CD4-positive, alpha-beta T cell treated with Interleukin-6 at 100 ng/mL for 8 hours (primary cell): ENCODE measurements at regions not wholly inside any gene's neighbourhood (a gene's known extent, or its start where the extent isn't known, plus 50 kb on each side); places are given as distances from the start of the nearest gene placed in this dataset.
A peak's percentile ranks its signal among the peaks of the same experiment; 100 is the strongest.

Source experiments
- DNase-seq: peaks from one replicate; pipeline ENCODE4 v3.0.0-alpha.2; 2020; ENCODE audit warnings: mixed read lengths, low spot score

DNA sequence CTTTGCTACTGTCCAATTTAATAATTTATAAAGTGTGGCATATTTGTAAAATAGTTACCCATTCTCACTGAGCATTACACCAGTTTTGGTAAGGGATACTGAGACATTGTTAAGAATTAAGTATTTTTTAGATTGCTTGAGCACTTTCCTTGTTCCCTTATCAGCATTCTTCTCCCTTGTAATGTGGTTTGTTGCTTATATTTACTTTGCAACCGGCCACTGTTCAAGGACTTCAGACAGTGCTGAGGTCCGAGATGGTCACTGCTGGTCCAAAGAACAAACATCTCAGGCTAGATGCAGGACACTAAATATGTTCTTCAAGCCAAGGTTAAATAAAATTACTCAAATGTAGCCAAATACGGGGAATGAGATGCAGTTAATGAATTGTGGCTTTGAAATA is 161.4 kb downstream of the TM9SF2 start:
- DNase-seq: no peak

DNA sequence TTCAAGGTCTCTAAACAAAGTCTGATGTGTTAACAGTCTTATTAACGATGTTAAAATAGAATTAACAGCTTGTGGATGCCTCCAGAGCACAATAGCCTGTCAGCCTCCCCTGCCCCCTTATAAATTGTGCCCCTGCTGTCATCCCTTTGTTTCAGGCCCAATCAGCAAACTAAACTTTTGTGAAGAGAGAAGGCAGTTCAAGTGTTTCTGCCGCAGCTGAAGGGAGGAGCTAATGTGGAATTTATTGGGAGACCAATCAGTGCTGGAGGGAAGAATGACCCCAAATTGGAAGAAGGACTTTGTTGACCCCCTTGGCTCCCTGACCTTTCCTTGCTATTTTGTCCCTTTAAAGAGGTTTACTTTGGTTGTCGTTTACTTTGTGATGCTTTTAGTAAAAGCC is 160.5 kb downstream of the TM9SF2 start:
- DNase-seq: no peak

DNA sequence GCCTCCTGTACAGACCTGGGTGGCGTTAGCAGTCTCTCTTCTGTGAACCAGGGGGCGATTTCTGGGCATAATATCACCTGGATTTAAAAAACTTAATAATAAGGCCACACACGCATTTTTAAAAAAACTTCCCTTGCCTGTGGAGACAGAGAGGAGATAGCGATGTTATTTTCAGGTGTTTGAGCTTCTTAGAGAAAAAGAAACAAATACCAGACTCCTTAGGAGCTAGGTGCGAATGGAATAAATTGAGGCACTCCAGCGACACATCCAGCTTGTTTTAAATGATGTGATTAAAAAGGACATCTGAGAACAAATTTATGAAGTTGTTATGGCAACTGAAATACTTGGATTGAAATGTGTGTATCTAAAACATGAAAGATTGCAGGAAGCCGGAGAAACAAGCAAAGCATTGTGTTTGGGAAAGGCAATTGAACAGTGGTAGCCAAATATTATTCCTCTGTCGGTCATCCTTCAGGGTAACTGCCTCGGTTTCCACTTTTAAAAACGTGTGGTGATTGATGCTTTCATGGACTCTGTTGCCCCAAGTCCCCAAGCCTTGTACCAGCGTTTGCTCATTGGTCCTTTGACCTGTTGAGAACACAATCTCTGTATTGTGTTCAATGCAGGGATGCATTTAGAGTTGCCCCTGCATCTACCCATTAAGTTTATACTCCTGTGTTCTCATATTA is 158.7 kb downstream of the TM9SF2 start:
- no peak for DNase-seq

DNA sequence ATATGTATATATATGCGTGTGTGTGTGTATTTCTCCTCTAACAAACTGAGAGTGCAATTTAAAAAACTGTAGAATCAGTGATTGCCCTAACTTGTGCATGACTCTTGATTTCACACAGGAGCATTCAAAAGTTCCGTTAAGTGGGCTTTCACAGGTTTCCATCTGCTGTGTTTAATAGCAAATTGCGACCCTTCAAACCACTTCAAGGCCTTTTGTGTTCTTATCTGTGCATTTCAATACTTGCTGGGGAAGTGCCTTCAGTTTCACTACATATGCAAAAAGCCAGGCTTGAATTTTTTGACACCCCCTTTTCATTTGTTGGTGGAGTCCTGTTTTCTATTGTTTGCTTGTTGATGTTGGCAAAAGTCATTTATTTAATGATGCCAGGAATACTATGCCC is 158.0 kb downstream of the TM9SF2 start:
- no peak for DNase-seq

DNA sequence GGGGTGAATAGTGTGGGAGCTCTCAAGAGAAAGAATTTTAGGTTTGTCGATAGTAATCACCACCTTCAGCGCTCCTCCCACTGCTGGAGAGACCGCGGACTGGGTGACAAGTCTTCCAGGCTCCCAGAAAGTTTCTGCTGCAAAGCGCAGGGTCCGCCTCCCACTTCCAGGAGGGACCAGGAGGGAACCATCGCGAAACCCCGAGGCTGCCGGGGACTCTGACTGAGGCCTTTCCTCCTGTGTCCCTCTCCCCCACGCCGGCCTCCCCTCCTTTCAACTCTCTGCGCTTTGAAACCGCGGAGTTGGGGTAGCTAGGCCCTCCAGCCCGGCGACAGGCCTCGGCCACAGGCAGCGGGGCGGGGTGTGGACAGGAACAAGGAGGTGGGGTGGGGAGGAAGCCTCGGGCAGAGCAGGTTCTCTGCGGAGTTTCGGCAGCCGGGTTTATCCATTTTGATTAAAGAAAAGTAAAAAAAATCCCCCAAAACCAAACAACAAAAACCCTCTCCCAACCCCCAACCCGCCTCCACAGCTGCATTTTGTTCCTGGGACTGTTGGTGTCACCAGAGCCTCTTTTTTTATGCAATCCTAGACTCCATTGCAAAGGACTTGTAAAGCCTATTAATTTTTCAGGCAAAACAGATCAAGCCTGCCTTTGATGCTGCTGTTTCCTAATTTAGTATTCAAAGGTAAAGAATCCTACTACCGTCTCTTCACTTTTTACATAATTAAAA is 157.2 kb downstream of the TM9SF2 start:
- peak; percentile 73 for DNase-seq

DNA sequence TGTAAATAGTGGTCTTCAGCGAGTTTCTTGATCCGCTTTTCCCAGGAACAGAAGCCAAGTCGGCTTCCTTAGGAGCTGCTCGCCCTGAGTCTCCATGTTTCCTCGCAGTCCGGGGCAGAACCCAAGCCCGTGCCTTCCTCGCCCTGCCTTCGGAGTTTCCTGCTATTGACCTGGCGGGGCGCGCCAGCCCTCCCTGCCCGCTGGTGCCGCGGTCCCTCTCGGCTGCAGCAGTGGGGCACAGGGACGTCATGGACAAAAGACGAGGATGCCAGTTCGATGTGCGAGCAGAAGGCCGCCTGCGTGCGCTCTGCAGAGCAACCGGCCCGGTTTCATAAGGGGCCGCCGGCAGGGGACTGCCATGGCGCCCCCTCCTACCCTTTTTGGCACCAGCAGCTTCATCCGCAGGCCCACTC is 156.6 kb downstream of the TM9SF2 start:
- DNase-seq: peak; percentile 22

DNA sequence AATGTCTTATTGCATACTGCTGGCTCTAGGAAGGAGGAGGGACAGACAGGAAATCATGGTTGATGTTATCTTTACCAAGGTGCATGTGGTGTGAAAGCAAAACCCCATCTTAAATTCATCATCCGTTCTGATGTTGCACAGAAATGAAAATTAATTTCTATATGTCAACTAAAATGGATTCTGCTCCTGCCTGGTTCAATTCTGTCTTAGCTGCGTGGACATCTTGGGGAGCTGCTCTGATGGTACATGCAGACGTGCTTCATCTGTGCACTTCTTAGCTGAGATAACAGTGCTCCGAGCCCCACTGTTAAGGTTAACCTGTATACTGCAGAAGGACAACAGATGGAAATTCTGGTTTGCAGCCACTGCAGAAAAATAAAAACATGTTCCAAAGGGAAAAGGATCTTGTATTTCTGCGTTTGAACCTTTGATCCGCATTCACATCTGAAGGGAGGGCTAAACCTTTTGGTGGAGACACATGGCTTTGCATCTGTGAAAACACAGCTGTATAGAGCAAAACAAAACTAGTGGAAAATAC is 155.6 kb downstream of the TM9SF2 start:
- DNase-seq: peak; percentile 69

DNA sequence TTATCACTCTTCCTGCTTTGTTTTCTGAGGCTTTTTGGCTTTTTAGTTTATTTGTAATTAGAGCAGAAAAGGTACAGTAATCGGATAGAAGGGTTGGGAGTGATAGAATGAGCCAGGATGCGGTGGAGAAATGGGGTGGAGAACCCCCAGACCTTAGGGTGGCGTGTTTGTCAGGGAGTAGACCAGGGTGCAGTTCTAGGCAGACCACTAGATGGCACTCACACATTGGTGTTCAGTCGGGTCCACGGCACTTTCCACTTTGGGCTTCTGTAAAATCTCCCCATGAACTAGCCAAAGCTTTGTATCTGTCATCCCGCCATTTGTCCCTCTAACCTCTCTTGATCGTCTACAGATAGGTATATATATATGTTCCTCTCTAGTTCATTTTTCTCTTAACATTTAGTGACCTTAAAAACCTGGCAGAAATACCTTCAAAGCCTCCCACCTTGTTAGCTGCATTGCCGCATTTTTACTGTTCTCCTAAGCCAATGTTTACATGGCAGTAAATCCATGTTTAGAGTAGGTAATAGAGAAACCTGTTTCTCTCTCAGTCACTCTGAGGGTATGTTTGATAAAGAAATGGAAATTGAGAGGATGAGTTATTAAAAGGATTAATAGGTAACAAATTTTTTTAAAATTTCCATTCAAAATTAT is 154.9 kb downstream of the TM9SF2 start:
- peak; percentile 88 for DNase-seq

DNA sequence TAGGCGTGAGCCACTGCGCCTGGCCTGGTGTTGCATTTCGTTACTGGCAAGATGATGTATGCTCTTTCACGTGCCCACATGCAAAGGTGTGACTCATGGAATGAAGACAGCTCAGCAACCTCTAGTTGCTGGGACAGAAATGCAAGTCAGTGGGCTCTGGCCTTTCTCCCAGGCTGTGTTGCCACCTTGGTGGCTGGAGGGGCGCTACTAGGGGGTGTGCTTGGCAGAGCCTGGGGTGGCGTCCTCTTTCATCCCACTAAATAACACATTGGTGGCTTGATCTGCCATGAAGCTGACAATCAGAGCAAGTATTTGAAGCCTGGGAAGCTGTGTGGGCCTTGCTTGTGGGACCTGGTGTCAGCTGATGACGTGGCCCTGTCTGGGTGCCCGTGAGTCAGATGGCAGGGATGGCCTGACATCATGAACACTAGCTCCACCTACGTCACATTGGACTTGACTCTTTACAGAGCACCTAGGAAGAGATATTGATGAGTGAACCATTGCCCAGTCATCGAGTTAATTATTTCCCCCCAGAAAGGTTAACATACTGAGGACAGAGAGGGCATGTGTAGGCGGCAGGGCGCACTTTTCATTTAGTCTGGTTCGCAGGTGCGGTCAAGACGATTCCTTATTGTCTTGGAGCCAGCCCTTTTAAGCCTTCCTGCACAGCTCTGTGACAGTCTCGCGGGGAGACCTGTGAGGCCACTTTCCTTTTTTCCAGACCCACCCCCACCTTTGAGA is 154.2 kb downstream of the TM9SF2 start:
- DNase-seq: peak; percentile 7

DNA sequence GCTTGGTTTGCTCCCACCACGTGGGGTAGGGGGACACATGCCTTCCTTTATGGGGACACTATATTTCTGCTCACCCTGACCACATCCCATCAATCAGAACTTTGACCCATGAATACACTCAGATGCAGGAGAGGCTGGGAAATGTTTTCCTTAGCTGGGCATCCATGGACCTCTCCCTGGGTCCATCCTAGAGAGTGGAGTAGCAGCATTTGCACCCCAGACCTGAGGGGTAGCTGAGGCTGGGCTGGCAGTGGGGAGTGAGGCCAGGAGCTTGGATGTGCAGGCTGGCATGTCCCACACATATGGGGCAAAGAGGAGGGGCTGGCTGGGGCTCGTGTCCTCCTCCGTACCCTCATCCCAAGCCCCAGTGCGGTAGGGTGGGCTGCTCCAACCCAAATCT is 152.8 kb downstream of the TM9SF2 start:
- DNase-seq: no peak

DNA sequence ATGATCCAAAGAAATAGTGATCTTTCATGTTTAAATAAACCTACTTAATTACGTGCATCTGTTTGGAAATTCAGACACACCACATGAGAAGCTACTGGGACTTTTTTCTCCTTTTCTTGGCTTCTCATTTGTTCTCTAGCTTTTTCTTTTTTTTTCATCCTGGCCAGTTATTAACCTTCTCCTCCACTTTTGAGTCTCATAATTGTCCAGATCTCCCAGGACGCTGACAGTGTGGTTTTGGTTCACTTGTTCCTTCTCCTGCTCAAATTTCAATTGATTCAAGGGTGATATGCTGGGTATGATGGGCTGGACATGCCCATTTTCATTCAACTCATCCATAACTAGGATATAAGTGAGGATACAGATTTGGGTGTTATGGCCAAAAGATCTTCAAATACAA is 152.3 kb downstream of the TM9SF2 start:
- no peak for DNase-seq

DNA sequence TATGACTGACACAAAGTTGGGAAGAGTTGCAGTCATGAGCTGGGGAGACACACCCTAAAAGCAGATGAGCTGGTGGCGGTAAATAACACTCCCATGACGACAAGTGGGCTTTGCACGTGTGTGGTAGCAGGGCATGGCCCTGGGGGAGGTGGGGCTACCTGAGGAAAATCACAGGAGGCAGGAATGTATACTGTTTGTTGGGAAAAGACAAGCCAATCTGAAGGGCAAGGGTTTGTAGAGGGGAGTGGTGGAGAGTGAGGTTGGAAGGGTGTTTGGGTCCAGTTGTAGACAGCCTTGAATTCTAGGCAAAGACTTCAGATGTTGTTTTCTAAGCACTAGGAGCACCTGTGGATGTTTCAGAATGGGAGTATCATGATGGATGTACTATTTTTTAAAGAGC is 151.6 kb downstream of the TM9SF2 start:
- DNase-seq: no peak

DNA sequence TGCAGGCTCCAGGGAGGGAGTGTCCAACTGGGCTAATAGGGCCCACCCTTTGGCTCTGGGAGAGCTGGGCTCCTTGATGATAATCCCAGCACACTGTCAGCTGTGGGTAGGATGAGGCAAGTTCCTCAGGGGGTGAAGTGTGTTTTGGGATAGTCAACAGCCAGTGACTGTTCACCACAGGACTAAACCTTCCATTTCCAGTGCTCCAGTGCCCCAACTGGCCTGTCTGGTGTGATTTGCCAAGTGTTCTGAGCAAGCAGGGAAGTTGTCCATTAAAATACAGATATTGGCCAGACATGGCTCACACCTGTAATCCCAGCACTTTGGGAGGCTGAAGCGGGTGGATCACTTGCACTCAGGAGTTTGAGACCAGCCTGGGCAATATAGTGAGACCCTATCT is 150.9 kb downstream of the TM9SF2 start:
- DNase-seq: no peak

DNA sequence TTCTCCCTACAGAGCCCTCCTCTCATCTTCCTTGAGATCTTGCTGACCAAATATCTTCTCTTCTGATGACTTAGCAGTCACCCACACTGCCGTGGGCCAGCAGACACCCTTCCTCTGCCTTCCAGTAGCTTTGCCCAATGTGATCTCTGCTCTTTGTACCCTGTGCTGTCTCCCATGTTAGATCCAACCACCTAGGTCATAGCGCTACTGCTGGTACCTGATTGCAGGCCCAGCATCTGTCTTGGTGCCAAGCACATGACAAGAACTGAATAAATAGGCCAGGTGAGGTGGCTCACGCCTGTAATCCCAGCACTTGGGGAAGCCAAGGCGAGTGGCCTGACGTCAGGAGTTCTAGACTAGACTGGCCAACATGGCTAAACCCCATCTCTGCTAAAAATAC is 149.7 kb downstream of the TM9SF2 start:
- DNase-seq: no peak

DNA sequence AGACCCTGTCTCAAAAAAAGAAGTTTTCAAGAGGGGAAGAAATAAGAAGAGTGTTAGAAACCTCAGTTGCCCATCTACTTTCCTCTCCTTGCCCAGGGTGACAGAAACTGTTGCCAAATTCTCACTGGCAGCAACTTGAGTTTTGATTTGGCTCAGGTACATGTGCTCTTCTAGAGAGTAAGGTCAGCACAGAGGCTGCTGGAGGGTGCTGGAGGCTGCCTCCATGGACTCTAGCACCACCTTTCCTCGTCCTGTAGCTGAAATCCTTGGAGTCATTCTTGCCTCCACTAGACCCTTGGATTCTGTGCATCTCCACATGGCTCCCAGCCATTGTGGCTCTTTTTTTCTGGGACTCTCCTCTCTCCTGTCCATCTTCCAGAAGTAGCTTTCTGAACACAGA is 149.1 kb downstream of the TM9SF2 start:
- no peak for DNase-seq

DNA sequence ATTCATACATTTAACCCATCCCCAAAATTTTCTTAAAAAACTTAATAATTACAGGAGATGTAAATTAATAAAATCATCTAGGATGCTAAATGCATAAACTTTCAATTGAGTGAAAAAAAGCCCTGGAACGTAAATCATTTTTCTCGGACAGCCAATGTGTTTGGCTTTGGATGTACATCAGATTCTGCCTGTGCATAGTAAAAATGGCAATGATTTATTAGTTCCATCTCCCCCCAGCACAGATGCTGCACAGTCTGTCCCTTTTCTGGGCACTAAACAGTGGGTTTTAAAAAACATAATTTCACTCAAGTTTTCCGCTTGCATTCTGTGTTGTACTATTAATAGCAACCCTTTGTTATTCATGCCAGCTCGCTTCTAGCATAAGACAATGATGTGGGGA is 147.7 kb downstream of the TM9SF2 start:
- no peak for DNase-seq

DNA sequence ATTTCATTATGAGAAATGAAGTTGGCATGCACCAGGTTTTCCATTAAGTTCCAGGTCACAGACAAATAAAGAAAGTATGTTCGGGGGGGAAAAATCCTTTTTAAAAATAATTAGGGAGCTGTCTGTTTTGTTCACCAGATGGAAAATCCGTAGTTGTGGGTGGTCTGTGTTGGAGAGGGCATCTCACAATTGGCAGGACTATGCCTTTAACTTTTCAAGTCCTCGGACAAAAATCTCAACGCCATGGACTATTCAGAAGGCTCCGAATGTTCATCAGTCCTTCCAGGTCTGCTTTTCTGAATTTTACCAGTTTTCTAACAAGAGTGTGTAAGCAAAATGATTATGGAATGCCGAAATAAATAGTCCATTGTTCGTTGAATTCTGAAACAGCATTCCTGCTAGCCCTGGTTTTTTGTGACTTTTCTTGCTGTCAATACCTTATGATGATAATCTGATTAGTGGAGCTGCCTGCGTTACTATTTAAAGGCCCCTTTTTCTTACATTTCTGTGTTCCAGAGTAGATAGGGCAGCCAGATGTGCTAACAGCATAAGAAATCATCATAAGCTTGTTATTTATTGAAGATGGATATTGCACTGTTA is 146.9 kb downstream of the TM9SF2 start:
- no peak for DNase-seq

DNA sequence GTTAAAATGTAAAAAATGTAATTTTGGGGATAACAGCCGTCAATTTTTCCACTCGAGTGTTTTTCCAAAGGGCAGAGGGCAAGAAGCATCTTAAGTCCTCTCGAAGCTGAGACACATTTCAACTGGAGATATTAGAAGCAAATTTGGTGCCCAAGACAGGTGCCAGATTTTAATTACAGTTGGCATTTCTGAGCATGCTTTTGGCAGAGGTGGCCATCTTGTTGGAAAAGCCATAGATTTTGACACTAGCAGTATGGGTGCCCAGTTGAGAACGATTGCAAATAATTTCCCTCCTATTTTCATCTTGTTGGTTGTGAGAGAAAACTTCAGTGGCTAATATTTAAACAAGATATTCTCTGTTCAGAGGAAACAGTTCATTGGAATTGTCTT is 146.3 kb downstream of the TM9SF2 start:
- DNase-seq: no peak

DNA sequence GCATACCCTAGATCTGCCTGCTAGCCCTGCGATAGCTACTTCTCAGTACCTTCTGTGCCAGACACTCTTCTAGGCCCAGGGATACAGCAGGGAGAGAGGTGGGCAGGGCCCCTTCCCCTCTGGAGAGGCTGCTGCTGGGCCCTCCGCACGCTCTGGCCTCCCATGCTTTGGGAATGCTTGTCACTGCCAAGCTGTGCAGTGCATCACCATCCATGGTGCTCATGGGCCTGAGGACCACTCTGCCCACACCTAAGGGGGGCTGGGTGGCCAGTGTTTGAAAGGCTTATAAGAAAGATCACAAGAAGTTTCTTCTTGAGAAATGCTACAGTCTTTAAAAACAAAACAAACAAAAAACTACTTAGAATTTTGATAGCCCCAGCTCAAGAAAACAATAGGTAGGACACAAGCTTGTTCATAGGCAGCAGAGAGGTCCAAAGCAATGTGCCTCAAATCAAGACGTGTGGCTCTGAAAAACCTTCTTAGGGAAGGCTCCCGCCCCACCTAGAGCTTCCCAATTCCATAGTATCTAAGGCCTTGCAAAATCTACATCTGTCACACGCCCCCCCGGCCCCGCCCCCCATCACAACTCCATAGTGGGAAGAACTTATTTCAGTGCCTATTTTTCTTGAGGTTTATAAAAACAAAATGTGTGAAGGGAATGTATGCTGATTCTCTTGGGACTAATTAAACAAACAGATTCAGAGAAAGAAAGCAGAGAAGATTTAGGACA is 145.8 kb downstream of the TM9SF2 start:
- DNase-seq: no peak

DNA sequence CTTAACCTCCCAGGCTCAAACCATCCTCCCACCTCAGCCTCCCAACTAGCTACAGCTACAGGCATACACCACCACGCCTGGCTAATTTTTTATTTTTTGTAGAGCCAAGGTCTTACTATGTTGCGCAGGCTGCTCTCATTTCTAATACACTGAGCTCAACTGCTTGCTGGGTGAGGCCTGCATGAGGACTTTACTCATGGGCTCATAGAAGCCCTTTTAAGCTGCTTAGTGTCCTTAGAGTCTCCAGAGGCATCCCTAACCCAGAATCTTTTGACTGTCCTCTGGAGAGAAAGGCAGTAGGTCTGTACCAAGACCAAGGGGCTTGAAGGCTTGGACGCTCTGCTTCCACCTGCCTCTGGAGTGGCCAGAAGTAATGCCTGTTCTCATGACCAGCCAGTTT is 141.6 kb downstream of the TM9SF2 start:
- DNase-seq: no peak

DNA sequence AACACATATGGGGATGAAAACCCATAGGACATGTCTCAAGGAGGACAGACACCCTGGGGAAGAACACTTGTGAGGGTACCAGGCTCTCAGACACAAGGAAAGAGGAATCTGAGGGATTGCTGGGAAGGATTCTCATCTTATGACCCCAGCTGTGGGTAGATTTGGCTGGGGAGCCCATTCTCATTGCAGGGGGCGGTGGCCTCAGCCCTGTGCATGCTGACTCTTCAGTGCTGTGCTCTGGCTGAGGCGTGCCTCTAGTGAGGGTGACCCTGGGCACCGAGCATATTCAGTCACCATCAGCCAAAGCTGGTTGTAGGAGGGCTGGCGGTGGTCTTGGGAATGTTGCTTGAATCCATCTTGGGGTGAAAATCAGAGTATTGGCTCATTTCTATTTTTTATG is 140.7 kb downstream of the TM9SF2 start:
- DNase-seq: no peak
